ENCODE measurements at regions not wholly inside any gene's neighbourhood (a gene's known extent, or its start where the extent isn't known, plus 50 kb on each side); places are given as distances from the start of the nearest gene placed in this dataset.

- intact Hi-C loops (cut with DNase I; ENCODE audit: low total_unique reads), result no loop called here
- Histone ChIP-seq H3K27me3 (no peaks in the 10 kb centered on the region), H3K36me3 (no peaks in the 10 kb centered on the region), H3K4me1 (no peaks in the 10 kb centered on the region), H3K27ac (no peak overlapping the region), H3K4me3 (no peak overlapping the region), H3K9me3 (no peaks in the 10 kb centered on the region)
- TF ChIP-seq CTCF (IDR thresholded peaks at IDR 0.05), result no peak
- no peak for DNase-seq
These were observed 363.6 kb upstream of the C1orf174 start for GRCh38 chr1:4263699-4264098.

GRCh38 chr1:4265836-4266235, 365.8 kb upstream of the C1orf174 start:
- Histone ChIP-seq H3K4me1 (no peaks in the 10 kb centered on the region), H3K4me3 (no peak overlapping the region), H3K27me3 (peaks cover 0 to 8% of the 10 kb centered on the region in 2 donors), H3K27ac (no peak overlapping the region), H3K9me3 (no peaks in the 10 kb centered on the region), H3K36me3 (no peaks in the 10 kb centered on the region)
- intact Hi-C loops (cut with DNase I; ENCODE audit: low total_unique reads), result no loop called here
- no peak for TF ChIP-seq CTCF (IDR thresholded peaks at IDR 0.05)
- no peak for DNase-seq

GRCh38 chr1:4267381-4268261, 367.5 kb upstream of the C1orf174 start:
- Histone ChIP-seq H3K9me3 (no peaks in the 10 kb centered on the region), H3K4me3 (no peak overlapping the region), H3K4me1 (no peaks in the 10 kb centered on the region), H3K36me3 (no peaks in the 10 kb centered on the region), H3K27ac (no peak overlapping the region), H3K27me3 (peaks cover 0 to 8% of the 10 kb centered on the region in 2 donors)
- intact Hi-C loops (cut with DNase I; ENCODE audit: low total_unique reads), result no loop called here
- no peak for TF ChIP-seq CTCF (IDR thresholded peaks at IDR 0.05)
- DNase-seq, result no peak

GRCh38 chr1:4268262-4268888, 368.3 kb upstream of the C1orf174 start:
- H3K4me3 ChIP-seq, result no peak overlapping the region
- no peak for DNase-seq
- peaks cover 0 to 8% of the 10 kb centered on the region in 2 donors for H3K27me3 ChIP-seq
- no peaks in the 10 kb centered on the region for H3K4me1 ChIP-seq
- H3K27ac ChIP-seq, result no peak overlapping the region
- no peaks in the 10 kb centered on the region for H3K9me3 ChIP-seq
- no peak for TF ChIP-seq CTCF (IDR thresholded peaks at IDR 0.05)
- intact Hi-C loops (cut with DNase I; ENCODE audit: low total_unique reads), result no loop called here
- no peaks in the 10 kb centered on the region for H3K36me3 ChIP-seq

- TF ChIP-seq CTCF (IDR thresholded peaks at IDR 0.05), result no peak
- Histone ChIP-seq H3K27me3 (peaks cover 0 to 8% of the 10 kb centered on the region in 2 donors), H3K4me3 (no peak overlapping the region), H3K36me3 (no peaks in the 10 kb centered on the region), H3K4me1 (no peaks in the 10 kb centered on the region), H3K27ac (no peak overlapping the region), H3K9me3 (no peaks in the 10 kb centered on the region)
- intact Hi-C loops (cut with DNase I; ENCODE audit: low total_unique reads), result no loop called here
- DNase-seq, result no peak
These were observed 368.8 kb upstream of the C1orf174 start for GRCh38 chr1:4268889-4269284.

All from tibial artery (tissue), 4 donors.